ENCODE measurements at regions not wholly inside any gene's neighbourhood (a gene's known extent, or its start where the extent isn't known, plus 50 kb on each side); places are given as distances from the start of the nearest gene placed in this dataset.
"Not testable (repeated sequence)": the region's sequence is repeated elsewhere in the genome, so short reads cannot be mapped to it uniquely, and the experiment has no call there.

- no peak for DNase-seq
Observed at GRCh38 chr6:109252261-109253041, 129.8 kb downstream of the CD164 start.

GRCh38 chr6:109251839-109252238 lies 130.4 kb downstream of the CD164 start:
- DNase-seq, result no peak

- not testable (repeated sequence) for DNase-seq
Observed at GRCh38 chr6:109250544-109251156, 131.6 kb downstream of the CD164 start.

- no peak for DNase-seq
Observed at GRCh38 chr6:109243863-109244825, 138.1 kb downstream of the CD164 start.

- no peak for DNase-seq
Observed at GRCh38 chr6:109242925-109243324, 139.3 kb downstream of the CD164 start.

GRCh38 chr6:109242029-109242428 lies 140.2 kb downstream of the CD164 start:
- DNase-seq, result no peak

- DNase-seq, result no peak
Observed at GRCh38 chr6:109241199-109241598, 141.1 kb downstream of the CD164 start.

- DNase-seq, result no peak
Observed at GRCh38 chr6:109240370-109241084, 141.7 kb downstream of the CD164 start.

GRCh38 chr6:109239651-109240321 lies 142.5 kb downstream of the CD164 start:
- no peak for DNase-seq

- no peak for DNase-seq
Observed at GRCh38 chr6:109239160-109239559, 143.1 kb downstream of the CD164 start.

GRCh38 chr6:109238396-109238795 lies 143.1 kb downstream of the CEP57L1 start:
- no peak for DNase-seq

GRCh38 chr6:109237986-109238329 lies 142.7 kb downstream of the CEP57L1 start:
- DNase-seq, result no peak

GRCh38 chr6:109237077-109237985 lies 142.0 kb downstream of the CEP57L1 start:
- no peak for DNase-seq

- DNase-seq, result peak; percentile 94
Observed at GRCh38 chr6:109236115-109237076, 141.1 kb downstream of the CEP57L1 start.

GRCh38 chr6:109235481-109236038 lies 140.3 kb downstream of the CEP57L1 start:
- DNase-seq, result no peak

GRCh38 chr6:109230453-109230852 lies 135.1 kb downstream of the CEP57L1 start:
- DNase-seq, result no peak

- DNase-seq, result no peak
Observed at GRCh38 chr6:109229536-109229935, 134.2 kb downstream of the CEP57L1 start.

- DNase-seq, result no peak
Observed at GRCh38 chr6:109227646-109228045, 132.3 kb downstream of the CEP57L1 start.

- DNase-seq, result no peak
Observed at GRCh38 chr6:109226353-109226752, 131.0 kb downstream of the CEP57L1 start.

Measured in eye (tissue), 1 donor.